Medulla oblongata (tissue), 1 donor: ENCODE measurements at regions not wholly inside any gene's neighbourhood (a gene's known extent, or its start where the extent isn't known, plus 50 kb on each side); places are given as distances from the start of the nearest gene placed in this dataset.

ENCODE experiments used
- DNase-seq: peaks from one replicate; pipeline ENCODE4 v3.0.0-alpha.2; 2015; ENCODE audit errors: extremely low spot score

- no peak for DNase-seq
Observed at GRCh38 chr16:64826374-64826773, 295.5 kb downstream of the CDH11 start.

GRCh38 chr16:64823481-64824075 lies 298.3 kb downstream of the CDH11 start:
- DNase-seq: no peak

- DNase-seq: no peak
Observed at GRCh38 chr16:64809876-64810629, 311.8 kb downstream of the CDH11 start.

- no peak for DNase-seq
Observed at GRCh38 chr16:64808474-64808873, 313.4 kb downstream of the CDH11 start.

- DNase-seq: no peak
Observed at GRCh38 chr16:64791756-64792155, 330.1 kb downstream of the CDH11 start.

GRCh38 chr16:64784635-64785034 lies 337.2 kb downstream of the CDH11 start:
- no peak for DNase-seq

- no peak for DNase-seq
Observed at GRCh38 chr16:64782484-64782883, 339.4 kb downstream of the CDH11 start.

GRCh38 chr16:64780445-64780844 lies 341.4 kb downstream of the CDH11 start:
- no peak for DNase-seq

GRCh38 chr16:64778777-64779176 lies 343.1 kb downstream of the CDH11 start:
- DNase-seq: no peak

GRCh38 chr16:64773638-64774037 lies 348.2 kb downstream of the CDH11 start:
- DNase-seq: no peak

GRCh38 chr16:64773184-64773583 lies 348.7 kb downstream of the CDH11 start:
- no peak for DNase-seq

- no peak for DNase-seq
Observed at GRCh38 chr16:64771273-64771672, 350.6 kb downstream of the CDH11 start.

GRCh38 chr16:64762211-64762610 lies 359.7 kb downstream of the CDH11 start:
- no peak for DNase-seq

- DNase-seq: no peak
Observed at GRCh38 chr16:64754279-64754678, 367.6 kb downstream of the CDH11 start.

- DNase-seq: no peak
Observed at GRCh38 chr16:64751906-64752305, 370.0 kb downstream of the CDH11 start.

GRCh38 chr16:64749346-64749745 lies 372.5 kb downstream of the CDH11 start:
- DNase-seq: no peak

- DNase-seq: no peak
Observed at GRCh38 chr16:64745258-64745930, 376.5 kb downstream of the CDH11 start.

- no peak for DNase-seq
Observed at GRCh38 chr16:64742455-64743223, 379.2 kb downstream of the CDH11 start.

- no peak for DNase-seq
Observed at GRCh38 chr16:64740261-64740660, 381.6 kb downstream of the CDH11 start.

- no peak for DNase-seq
Observed at GRCh38 chr16:64738321-64738960, 383.4 kb downstream of the CDH11 start.

GRCh38 chr16:64736857-64737256 lies 385.0 kb downstream of the CDH11 start:
- DNase-seq: no peak

- DNase-seq: no peak
Observed at GRCh38 chr16:64731891-64732290, 390.0 kb downstream of the CDH11 start.
